ENCODE measurements at regions not wholly inside any gene's neighbourhood (a gene's known extent, or its start where the extent isn't known, plus 50 kb on each side); places are given as distances from the start of the nearest gene placed in this dataset.
"Not testable (repeated sequence)": the region's sequence is repeated elsewhere in the genome, so short reads cannot be mapped to it uniquely, and the experiment has no call there.

- DNase-seq, result no peak
Observed at GRCh38 chr9:106111039-106111730, 416.8 kb downstream of the TMEM38B start.

DNA sequence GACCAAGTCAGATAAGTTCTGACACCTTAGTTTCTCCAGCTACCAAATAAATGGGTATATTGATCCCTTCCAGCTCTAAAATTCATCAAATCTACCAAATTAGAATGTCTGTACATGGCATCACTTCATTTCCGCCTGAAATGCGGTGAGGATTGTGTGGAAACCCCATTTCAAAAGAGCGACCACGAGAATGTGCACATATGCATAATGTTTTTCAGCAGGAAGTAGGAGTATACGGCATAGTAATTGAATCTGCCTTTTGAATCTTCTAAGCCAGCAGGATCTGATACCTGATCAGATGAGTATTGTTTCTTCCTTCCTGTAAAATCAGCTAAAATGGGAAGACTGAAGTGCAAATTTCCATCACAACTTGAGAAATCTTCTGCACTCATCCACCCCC is 418.6 kb downstream of the TMEM38B start:
- no peak for DNase-seq

DNA sequence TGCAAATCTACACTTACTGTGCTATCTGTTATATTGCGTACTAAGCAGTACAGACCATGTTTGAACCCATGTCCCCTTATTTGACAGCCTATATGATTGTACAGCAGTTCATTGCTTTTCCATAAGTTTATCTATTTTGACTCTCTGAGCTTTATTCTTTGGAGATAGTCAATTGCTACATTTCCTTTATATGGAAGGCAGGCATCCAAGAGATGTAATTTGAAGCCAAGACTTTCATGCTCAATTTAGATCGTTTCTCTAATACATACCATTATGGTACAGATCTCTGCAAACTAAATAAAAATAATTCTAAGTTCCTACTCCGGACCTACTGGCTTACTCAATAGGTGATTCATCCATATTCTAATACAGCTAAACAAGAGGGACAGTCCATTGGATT is 424.8 kb downstream of the TMEM38B start:
- no peak for DNase-seq

DNA sequence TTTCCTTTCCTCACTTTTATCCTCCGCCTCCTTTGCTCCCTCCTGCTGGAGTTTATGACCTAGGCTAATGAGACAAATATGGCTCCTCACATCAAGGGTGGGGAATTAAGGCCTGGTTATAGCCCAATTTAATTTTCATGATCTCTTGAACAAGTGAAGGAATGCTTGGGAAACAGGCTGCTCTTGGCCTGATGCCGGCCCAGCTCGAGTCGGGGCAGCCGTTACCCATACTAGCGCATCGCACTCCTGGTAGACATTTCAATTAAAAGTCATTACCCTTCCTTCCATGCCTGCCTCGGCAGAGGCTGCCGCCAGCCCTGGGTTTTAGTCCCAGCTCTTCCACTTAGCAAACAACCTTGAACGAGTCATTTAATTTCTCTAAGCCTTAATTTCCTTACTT is 425.7 kb downstream of the TMEM38B start:
- no peak for DNase-seq

DNA sequence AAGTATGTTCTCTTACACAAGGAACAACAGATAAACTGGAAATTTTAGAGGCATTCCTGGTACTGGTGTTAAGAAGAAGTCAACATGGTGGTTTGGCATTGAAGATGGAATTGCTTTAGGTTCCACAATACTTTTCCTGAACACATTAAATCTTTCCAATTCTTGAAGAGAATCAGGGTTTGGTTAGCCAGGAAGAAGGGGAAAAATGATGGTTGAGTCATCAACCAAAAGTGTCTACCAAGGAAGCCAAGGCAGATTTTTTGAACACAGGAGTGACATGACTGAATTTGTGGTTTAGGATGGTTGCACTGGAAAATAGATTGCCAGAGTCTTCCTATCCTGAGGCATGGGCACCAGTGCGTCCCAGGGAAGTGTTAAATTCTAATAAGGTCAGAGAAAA is 433.4 kb downstream of the TMEM38B start:
- DNase-seq, result no peak

- DNase-seq, result no peak
Observed at GRCh38 chr9:106130374-106130773, 436.0 kb downstream of the TMEM38B start.

DNA sequence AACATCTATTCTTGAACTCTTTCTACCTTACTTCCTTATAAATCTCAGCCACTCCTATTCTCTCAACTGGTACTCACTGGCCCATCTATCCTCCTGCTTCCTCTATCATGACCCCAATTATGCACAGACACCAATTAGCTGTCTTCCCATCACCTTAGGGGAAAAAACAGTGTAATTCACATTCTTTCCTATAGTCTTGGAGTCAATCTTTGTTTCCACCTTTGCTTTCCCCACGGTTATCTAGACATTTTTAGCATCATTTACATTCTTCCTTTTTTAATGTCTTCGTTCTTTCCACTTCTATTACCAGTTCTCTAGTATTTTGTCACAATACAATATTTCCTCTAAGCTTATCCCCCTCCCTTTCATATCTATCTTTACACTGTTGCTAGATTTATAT is 449.4 kb downstream of the TMEM38B start:
- DNase-seq, result no peak

DNA sequence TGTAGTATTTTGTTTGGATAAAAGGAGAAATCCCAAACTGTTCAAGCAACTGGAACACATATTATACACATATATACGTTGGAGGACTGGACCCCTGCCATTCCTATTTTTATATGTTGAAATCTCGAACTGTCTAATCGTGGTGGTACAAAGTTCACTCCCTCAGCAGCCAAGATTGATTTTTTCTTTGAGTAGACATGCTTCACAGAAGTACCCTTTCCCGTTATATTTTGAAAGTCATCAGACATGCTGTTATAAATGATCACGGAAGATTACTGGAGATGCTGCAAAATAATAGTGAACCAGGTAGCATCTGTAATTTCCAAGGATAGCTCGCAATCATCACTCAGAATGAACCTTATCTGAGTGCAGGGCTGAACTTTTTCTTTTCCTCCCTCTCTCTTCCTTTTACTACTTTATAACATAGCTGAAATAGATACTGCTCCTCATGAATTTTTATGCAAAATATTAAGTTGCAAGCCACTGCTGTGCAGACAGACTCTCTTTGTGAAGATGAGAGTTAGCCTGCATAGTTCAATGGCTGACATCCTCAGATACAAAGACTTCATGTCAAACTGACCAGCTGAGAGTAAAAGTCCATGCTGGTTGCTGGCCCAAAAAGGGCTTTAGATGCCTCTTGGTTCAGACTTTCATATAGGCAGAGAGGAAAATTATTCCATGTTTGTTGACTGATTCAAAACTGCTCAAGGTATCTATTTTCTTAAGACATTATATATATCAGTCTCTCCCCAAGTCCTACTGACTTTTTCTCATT is 451.9 kb downstream of the TMEM38B start:
- DNase-seq, result no peak

DNA sequence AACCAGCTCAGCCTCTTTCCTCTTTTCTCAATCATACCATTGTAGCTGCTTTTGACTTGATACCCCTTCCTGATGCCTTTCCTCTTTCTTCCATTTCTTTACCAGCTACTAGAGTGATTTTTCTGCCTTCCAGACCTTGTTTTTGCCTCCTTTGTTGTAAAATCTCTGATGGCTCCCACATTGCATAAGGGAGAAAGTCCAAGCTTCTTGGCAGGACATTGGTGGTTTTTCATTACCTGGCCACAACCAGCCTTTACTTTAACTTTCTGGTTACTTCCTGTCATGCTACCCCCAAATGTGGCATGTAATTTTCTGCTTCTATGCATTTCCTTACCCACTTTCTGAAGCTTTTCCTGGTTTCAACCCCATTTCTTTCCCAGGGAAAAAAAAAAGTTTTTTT is 452.5 kb downstream of the TMEM38B start:
- no peak for DNase-seq

DNA sequence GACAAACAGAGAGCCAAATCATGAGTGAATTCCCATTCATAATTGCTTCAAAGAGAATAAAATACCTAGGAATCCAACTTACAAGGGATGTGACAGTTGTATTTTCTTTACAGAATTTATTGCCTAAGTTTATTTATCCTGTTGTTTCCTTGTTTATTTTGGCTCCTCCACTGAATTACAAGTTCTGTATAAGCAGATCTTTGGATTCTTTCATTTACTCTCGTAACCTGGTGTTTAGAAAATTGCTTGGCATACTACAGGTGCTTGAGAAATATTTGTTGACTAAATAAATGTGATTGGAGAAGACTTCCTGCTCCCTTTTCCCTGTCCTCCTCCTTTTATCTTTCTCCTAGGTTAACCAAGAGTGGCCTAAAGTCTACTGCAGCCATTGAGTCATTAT is 455.6 kb downstream of the TMEM38B start:
- no peak for DNase-seq

DNA sequence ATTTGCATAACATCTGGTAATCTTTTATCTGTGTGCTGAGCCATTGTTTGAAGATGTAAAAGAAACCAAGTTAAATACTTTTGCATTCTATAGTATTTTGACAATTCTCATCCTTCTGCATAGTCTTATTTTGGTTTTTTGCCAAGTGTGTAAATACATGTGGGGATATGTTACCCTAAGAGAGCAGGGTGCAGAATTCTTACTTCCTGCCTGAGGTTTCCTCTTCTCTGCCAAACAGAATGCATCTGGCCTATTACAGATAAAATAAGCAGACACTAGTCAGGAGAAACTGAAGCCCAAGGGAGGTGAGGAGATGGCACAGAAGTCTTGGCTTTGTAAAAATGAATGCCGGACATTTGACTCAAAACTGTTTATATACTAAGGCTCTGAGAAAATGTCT is 462.1 kb downstream of the TMEM38B start:
- no peak for DNase-seq

DNA sequence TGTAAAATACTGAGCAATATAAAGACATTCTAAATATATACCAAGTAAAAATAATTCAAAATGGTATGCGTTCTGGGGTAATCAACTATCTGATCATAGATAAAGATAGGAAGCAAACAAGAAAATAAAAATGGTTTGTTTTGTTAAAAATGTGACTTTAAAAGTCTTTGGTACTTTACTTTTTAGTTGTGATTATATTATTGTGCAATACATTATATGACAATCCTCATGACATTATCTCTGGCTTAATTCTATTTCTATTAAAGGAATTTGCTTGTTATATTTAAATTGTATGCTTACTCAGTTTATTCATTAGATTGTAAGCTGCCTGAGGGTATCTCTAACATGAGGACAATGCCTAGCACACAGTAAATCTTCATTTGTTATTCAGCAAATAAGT is 477.9 kb downstream of the TMEM38B start:
- no peak for DNase-seq

DNA sequence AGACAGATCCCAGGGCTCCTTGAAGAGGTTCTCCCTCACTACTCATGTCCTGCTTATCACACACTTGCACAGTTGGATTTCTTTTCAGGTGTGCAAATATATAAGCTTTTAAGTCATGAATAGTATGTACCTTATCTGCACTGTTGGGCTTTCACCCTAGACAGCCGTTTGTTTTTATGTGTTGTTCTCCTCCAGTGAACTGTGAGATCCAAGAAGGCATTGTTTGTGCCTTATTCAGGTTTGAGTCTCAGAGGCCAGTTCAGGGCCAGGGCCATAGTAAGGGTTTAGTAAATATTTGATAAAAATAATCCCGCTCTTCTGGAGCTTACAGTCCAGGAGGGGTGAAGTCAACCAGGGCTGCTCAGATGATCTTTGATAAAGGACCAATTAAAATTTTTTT is 480.0 kb downstream of the TMEM38B start:
- no peak for DNase-seq

GRCh38 chr9:106177216-106177615 is 482.9 kb downstream of the TMEM38B start:
- DNase-seq, result no peak

GRCh38 chr9:106179191-106179590 is 484.9 kb downstream of the TMEM38B start:
- DNase-seq, result no peak

DNA sequence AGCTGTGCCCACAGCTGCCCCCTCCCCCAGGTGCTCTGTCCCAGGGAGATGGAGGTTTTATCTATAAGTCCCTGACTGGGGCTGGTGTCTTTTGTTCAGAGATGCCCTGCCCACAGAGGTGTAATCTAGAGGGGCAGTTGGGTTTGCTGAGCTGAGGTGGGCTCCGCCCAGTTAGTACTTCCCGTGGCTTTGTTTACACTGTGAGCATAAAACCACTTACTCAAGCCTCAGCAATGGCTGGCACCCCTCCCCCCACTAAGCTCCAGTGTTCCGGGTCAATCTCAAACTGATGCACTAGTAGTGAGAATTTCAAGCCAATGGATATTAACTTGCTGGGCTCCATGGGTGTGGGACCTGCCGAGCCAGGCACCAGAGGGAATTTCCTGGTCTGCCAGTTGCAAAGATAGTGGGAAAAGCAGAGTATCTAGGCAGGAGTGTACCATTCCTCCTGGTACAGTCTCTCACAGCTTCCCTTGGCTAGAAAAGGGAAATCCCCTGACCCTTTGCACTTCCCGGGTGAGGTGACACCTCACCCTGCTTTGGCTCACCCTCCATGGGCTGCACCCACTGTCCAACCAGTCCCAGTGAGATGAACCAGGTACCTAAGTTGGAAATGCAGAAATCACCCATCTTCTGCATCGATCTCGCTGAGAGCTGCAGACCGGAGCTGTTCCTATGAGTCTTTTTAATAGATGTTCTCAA is 509.6 kb downstream of the TMEM38B start:
- not testable (repeated sequence) for DNase-seq

DNA sequence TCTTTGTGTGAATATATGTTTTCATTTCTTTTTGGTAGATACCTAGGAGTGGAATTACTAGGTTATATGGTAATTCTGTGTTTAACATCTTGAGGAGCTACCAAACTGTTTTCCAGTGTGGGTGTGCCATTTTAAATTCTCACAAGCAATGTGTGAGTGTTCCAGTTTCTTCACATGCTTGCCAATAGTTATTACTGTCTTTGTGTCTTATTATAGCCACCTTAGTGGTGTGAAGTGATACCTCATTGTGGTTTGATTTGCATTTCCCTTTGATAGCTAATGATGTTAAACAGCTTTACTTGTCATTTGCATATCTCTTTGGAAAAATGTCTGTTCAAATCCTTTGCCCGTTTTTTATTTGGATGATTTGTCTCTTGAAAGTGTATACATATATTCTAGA is 513.0 kb downstream of the TMEM38B start:
- no peak for DNase-seq

GRCh38 chr9:106218427-106218826 is 524.1 kb downstream of the TMEM38B start:
- DNase-seq, result no peak

DNA sequence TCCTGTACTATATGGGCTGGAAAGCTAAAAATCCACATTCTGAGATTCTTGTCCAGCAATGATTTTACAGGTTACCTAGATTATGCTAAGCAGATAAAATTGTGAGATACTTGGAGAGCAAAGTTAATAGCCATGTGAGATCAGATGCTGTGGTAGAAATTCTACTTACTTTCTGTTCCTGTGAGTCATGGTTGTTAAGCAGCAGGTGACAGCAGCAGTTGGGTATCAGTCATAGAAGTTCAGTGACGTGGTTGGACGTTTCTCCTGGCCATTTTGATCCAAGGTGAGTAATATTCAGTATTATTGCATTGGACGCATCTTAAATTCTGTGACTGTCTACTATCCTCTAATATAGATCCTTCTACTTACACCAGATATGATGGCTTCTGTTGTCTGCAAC is 524.5 kb downstream of the TMEM38B start:
- DNase-seq, result no peak

GRCh38 chr9:106220415-106220814 is 526.1 kb downstream of the TMEM38B start:
- no peak for DNase-seq

DNA sequence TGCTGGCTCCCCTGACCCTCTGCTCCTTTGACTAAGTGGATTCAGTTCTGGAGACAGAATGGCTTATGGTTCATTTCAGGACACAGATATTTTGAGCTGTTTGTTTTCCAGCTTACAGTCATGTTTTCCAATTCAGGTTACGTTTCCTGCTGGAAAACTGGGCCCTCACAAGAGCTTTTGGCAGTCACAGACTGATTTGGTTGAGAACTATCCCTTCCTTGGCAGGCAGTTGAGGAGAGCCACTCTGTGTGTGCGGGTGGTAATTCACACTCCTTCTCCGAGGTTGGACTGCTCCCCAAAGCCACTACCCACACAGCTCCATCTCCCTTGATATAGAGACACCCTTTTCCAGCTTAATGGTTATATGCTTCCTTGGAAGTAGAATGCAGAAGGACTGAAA is 534.5 kb downstream of the TMEM38B start:
- no peak for DNase-seq

DNA sequence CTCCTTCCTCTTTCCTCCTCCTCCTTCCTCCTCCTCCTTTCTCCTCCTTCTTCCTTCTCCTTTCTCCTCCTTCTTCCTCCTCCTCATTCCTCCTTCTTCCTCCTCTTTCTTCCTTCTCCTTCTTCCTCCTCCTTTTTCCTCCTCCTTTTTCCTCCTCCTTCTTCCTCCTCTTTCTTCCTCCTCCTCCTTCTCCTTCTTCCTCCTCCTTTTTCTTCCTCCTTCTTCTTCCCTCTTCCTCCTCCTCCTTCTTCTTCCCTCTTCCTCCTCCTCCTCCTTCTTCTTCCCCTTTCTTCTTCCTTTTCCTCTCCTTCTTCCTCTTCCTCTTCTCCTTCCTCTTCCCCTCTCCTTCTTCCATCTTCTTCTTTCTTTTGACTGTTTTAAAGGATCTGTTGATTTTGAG is 538.8 kb downstream of the TMEM38B start:
- DNase-seq, result no peak

GRCh38 chr9:106260908-106261307 is 566.6 kb downstream of the TMEM38B start:
- not testable (repeated sequence) for DNase-seq

DNA sequence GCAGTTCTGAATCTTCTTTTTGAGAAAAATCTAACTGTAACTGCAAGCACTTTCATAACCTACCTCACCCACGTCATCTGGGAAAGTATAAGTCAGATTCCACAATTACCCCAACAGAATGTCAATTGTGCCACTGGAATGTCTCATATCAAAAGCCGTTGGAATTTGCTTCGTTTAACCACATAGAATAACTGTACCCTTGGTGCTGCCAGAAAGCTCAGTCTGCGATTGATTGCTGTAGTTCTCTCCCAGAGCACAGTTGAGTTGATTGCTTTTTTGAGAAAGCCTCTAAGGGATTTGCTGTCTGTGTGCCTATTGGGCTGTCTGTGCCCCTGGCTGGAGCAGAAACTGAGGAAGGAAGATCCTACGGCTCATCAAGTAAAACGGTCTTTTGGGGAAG is 583.6 kb downstream of the TMEM38B start:
- no peak for DNase-seq

All from right forelimb (tissue), 1 donor.